ENCODE measurements at regions not wholly inside any gene's neighbourhood (a gene's known extent, or its start where the extent isn't known, plus 50 kb on each side); places are given as distances from the start of the nearest gene placed in this dataset.

- no peak for DNase-seq
Observed at GRCh38 chr4:38189445-38189844, 229.2 kb downstream of the PTTG2 start.

GRCh38 chr4:38190717-38191178 lies 230.6 kb downstream of the PTTG2 start:
- no peak for DNase-seq

GRCh38 chr4:38192516-38192915 lies 232.3 kb downstream of the PTTG2 start:
- no peak for DNase-seq

GRCh38 chr4:38193236-38193863 lies 233.2 kb downstream of the PTTG2 start:
- no peak for DNase-seq

- DNase-seq: no peak
Observed at GRCh38 chr4:38194047-38194602, 233.9 kb downstream of the PTTG2 start.

GRCh38 chr4:38195486-38195885 lies 235.3 kb downstream of the PTTG2 start:
- DNase-seq: no peak

- DNase-seq: no peak
Observed at GRCh38 chr4:38195911-38196310, 235.7 kb downstream of the PTTG2 start.

- no peak for DNase-seq
Observed at GRCh38 chr4:38202242-38202641, 242.0 kb downstream of the PTTG2 start.

- no peak for DNase-seq
Observed at GRCh38 chr4:38203609-38204008, 243.4 kb downstream of the PTTG2 start.

- no peak for DNase-seq
Observed at GRCh38 chr4:38204339-38205035, 244.3 kb downstream of the PTTG2 start.

GRCh38 chr4:38205261-38205660 lies 245.1 kb downstream of the PTTG2 start:
- DNase-seq: no peak

- no peak for DNase-seq
Observed at GRCh38 chr4:38207110-38207457, 246.9 kb downstream of the PTTG2 start.

- no peak for DNase-seq
Observed at GRCh38 chr4:38209654-38210053, 249.5 kb downstream of the PTTG2 start.

GRCh38 chr4:38210396-38211114 lies 250.4 kb downstream of the PTTG2 start:
- no peak for DNase-seq

GRCh38 chr4:38211885-38212284 lies 251.7 kb downstream of the PTTG2 start:
- DNase-seq: no peak

GRCh38 chr4:38213083-38213805 lies 253.0 kb downstream of the PTTG2 start:
- no peak for DNase-seq

- DNase-seq: no peak
Observed at GRCh38 chr4:38222892-38223291, 262.7 kb downstream of the PTTG2 start.

GRCh38 chr4:38223306-38223705 lies 263.1 kb downstream of the PTTG2 start:
- no peak for DNase-seq

GRCh38 chr4:38223782-38224236 lies 263.6 kb downstream of the PTTG2 start:
- no peak for DNase-seq

GRCh38 chr4:38224850-38225249 lies 264.7 kb downstream of the PTTG2 start:
- DNase-seq: no peak

GRCh38 chr4:38226170-38226569 lies 266.0 kb downstream of the PTTG2 start:
- no peak for DNase-seq

- no peak for DNase-seq
Observed at GRCh38 chr4:38230121-38230801, 270.1 kb downstream of the PTTG2 start.
